ENCODE measurements at regions not wholly inside any gene's neighbourhood (a gene's known extent, or its start where the extent isn't known, plus 50 kb on each side); places are given as distances from the start of the nearest gene placed in this dataset.
"Not testable (repeated sequence)": the region's sequence is repeated elsewhere in the genome, so short reads cannot be mapped to it uniquely, and the experiment has no call there.

GRCh38 chr13:16050055-16050454 is 3131.6 kb downstream of the TUBA3C start:
- not testable (repeated sequence) for H3F3A ChIP-seq (replicated peaks; ENCODE audit: low read depth); H3K27ac ChIP-seq (ENCODE audit: low read depth); DNase-seq (ENCODE audit: low spot score); ATAC-seq; H3K27me3 Mint-ChIP-seq (ENCODE audit: insufficient read depth, low read depth, poor library complexity); H3K79me2 ChIP-seq (replicated peaks; ENCODE audit: insufficient read depth); H3K4me1 ChIP-seq (ENCODE audit: insufficient read depth); H2AFZ ChIP-seq; H3K36me3 Mint-ChIP-seq (ENCODE audit: low read depth); H3K4me3 ChIP-seq; H3K36me3 ChIP-seq (ENCODE audit: insufficient read depth); H3K4me3 Mint-ChIP-seq; H4K20me1 ChIP-seq (replicated peaks; ENCODE audit: insufficient read depth); H3K27me3 ChIP-seq (ENCODE audit: insufficient read depth); H3K27ac Mint-ChIP-seq; H3K4me1 Mint-ChIP-seq; H3K4me2 ChIP-seq; H3K9me2 ChIP-seq (ENCODE audit: insufficient read depth)
- H3K9me3 Mint-ChIP-seq = peaks cover 13% of the 10 kb centered on the region

DNA sequence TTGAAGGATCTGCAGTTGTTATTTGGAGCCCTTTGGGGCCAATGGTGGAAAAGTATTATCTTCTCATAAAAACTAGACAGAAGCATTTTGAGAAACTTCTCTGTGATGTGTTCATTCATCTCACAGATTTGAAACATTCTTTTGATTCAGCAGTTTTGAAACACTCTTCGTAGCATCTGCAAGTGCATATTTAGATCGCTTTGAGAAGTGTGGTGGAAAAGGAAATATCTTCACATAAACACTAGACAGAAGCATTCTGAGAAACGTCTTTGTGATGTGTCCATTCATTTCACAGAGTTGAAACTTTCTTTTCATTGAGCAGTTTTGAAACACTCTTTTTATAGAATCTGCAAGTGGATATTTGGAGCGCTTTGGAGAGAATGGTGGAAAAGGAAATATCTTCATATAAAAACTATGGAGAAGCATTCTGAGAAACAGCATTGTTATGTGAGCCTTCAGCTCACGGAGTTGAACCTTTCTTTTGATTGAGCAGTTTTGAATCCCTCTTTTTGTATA is 3164.1 kb downstream of the TUBA3C start:
- not testable (repeated sequence) for H4K20me1 ChIP-seq (replicated peaks; ENCODE audit: insufficient read depth); DNase-seq (ENCODE audit: low spot score); H3K4me1 Mint-ChIP-seq; H3K27me3 Mint-ChIP-seq (ENCODE audit: insufficient read depth, low read depth, poor library complexity); H3K4me2 ChIP-seq; H3F3A ChIP-seq (replicated peaks; ENCODE audit: low read depth); H3K9me2 ChIP-seq (ENCODE audit: insufficient read depth); H3K27ac ChIP-seq (ENCODE audit: low read depth); H3K27me3 ChIP-seq (ENCODE audit: insufficient read depth); H3K4me3 Mint-ChIP-seq; H2AFZ ChIP-seq; H3K79me2 ChIP-seq (replicated peaks; ENCODE audit: insufficient read depth); ATAC-seq; H3K27ac Mint-ChIP-seq; H3K4me1 ChIP-seq (ENCODE audit: insufficient read depth)
- Mint-ChIP-seq H3K9me3 (peaks cover 72% of the 10 kb centered on the region), H3K36me3 (ENCODE audit: low read depth) (peaks cover 44% of the 10 kb centered on the region)
- Histone ChIP-seq H3K4me3 (peak overlapping the region; percentile 0; the same call in 1 of the 2 replicates), H3K36me3 (ENCODE audit: insufficient read depth) (peaks cover 18% of the 10 kb centered on the region)

DNA sequence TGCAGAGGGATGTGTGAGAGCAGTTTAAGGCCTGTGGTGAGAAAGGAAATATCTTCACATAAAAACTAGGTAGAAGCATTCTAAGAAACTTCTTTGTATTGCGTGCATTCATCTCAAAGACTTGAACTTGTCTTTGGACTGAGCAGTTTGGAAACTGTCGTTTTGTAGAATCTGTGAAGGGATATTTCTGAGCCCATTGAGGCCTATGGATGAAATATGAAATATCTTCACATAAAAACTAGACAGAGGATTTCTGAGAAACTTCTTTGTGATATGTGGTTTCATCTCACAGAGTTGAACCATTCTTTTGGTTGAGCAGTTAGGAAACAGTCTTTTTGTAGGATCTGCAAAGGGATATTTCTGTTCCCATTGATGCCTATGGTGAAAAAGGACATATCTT is 3173.4 kb downstream of the TUBA3C start:
- H3K27ac Mint-ChIP-seq; H3K27ac ChIP-seq (ENCODE audit: low read depth); H3K27me3 Mint-ChIP-seq (ENCODE audit: insufficient read depth, low read depth, poor library complexity); H3K27me3 ChIP-seq (ENCODE audit: insufficient read depth); H3K36me3 ChIP-seq (ENCODE audit: insufficient read depth); H4K20me1 ChIP-seq (replicated peaks; ENCODE audit: insufficient read depth); H3K4me3 Mint-ChIP-seq; H3K79me2 ChIP-seq (replicated peaks; ENCODE audit: insufficient read depth); H3K4me1 Mint-ChIP-seq; H2AFZ ChIP-seq; H3K9me2 ChIP-seq (ENCODE audit: insufficient read depth); H3F3A ChIP-seq (replicated peaks; ENCODE audit: low read depth); H3K4me1 ChIP-seq (ENCODE audit: insufficient read depth); DNase-seq (ENCODE audit: low spot score); ATAC-seq; H3K4me2 ChIP-seq; H3K4me3 ChIP-seq: not testable (repeated sequence)
- peaks cover 68% of the 10 kb centered on the region for H3K9me3 Mint-ChIP-seq
- peaks cover 24% of the 10 kb centered on the region for H3K36me3 Mint-ChIP-seq (ENCODE audit: low read depth)

Measured in GM23338 (cell line).